NCI-H128 (cell line): ENCODE measurements at regions not wholly inside any gene's neighbourhood (a gene's known extent, or its start where the extent isn't known, plus 50 kb on each side); places are given as distances from the start of the nearest gene placed in this dataset.
A peak's percentile ranks its signal among the peaks of the same experiment; 100 is the strongest.

Experiments
- DNase-seq: peaks from one replicate; lab custom pipeline; 2025; ENCODE audit not compliant: unreplicated experiment; lab: John Stamatoyannopoulos, UW

GRCh38 chrX:39318506-39319343 is 517.5 kb downstream of the MID1IP1 start:
- no peak for DNase-seq

DNA sequence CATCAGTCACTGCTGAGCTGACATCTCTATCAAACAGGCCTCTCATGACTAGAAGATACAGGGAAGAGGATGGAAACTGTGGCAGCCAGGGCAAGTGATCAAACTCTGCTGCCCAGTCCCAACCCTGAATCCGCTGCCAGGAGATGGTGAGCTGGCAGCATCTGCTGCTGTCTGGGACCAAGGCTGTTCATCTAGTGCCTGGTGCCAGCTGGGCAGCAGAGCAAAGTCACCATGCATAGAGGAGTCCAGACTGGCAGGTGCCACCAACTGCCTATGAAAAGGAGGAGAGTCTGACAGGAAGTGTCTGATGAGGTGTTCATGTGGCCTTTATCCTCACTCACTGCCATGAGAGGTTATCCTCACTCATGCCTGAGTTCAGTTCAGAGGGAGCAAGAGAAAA is 518.9 kb downstream of the MID1IP1 start:
- DNase-seq, result no peak

- no peak for DNase-seq
These were observed 521.2 kb downstream of the MID1IP1 start for GRCh38 chrX:39322496-39322895.

DNA sequence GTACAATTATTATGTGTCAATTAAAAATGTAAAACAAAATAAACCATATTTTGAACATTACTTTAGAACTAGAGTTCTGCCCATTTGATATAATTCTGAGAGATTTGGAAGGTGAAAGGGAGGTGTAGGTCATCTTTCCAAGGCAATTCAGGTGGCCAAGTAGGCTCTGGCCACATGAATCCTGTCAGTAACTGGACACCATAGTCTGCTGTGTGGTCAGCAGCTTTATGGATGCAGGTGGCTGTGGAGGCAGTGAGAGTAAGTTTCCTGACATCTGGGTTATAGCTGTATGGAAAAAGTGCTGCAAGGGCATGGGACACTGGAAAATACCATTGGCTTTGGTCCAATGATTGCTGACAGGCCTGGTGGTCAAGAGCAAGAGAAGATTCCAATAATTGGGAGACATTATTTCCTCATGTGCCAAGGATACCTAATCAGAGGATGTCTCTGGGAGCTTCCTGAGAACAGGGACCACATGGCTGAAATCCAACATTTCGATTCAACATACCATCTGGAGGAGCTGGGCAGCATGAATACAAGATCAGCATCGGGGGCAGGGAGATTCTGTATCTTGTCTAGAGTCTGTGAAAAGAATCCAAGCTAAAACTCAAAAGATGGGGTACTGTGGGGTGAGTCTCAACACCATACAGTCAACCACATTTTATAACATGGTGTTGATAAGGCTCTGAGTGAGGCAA is 523.1 kb downstream of the MID1IP1 start:
- no peak for DNase-seq

DNA sequence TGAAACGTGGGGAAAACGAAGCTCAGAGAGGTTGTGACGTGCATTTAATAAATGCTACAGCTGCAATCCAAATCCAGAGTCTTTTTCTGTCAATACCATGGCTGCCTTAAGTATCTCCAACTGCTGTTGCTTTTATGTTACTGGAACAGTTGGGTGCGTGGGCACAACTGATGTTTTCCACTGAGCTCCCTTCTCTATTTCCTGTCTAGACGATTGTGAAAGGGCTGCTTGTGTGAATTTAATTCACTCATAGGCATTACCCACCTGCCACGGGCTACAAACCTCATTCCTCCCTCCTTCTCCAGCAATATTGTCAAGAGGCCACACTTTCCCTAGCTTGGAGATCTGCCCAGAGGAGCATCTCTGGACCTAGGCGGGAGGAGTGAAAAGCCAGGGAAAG is 526.0 kb downstream of the MID1IP1 start:
- no peak for DNase-seq

- no peak for DNase-seq
These were observed 526.4 kb downstream of the MID1IP1 start for GRCh38 chrX:39327705-39328104.

GRCh38 chrX:39328661-39329060 is 527.4 kb downstream of the MID1IP1 start:
- DNase-seq, result no peak

GRCh38 chrX:39331082-39331704 is 529.9 kb downstream of the MID1IP1 start:
- DNase-seq, result no peak

DNA sequence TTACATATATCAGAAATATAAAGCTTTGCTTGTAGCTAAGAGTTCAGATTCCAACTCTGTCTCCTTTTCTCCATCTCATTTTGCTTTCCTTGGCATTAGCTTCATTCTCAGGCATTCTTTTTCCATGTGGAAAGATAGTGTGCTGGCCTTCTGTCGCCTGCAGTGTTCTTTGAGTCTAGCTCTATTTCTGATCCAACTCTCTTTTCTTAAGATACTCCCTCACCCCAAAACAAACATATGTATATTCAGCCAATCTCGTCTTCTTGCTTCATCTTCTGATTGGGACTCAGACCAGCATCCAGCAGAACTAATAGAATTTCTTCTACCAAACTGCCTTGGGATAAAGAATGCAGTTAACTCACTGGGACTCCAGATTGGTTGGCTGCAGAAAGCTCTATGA is 532.2 kb downstream of the MID1IP1 start:
- DNase-seq, result no peak

DNA sequence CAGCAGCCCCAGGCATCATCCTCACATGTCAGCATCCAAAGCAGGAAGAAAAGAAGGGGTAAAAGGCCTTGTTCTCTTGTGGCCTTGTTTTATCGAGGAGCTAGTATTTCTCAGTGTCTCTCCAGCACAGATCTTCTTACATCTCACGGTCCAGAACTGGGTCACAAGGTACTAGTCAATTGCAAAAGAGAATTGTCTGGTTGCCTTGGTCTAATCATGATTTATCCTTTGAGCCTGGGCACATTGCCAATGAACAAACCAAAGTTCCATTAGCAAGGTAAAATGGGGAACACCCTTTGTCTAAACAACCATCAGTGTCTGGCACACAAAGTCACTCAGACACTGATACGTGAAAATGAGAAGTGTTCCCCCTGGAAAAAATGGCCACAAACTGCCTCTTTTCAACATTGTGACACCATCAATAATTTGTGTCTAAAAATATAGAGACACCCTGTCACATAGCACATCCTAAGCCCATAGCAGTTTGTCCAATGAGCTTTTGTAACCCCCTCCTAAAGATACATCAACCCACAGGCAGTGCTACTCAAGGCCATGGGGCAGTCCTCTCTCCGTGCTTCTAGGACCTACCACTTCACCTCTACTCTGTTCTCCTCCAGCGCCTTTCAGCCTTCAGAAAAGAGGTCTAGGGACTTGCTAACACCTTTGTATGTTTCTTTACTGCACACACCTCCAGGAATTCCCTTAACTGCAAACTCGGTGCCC is 534.4 kb downstream of the MID1IP1 start:
- peak; percentile 63 for DNase-seq

DNA sequence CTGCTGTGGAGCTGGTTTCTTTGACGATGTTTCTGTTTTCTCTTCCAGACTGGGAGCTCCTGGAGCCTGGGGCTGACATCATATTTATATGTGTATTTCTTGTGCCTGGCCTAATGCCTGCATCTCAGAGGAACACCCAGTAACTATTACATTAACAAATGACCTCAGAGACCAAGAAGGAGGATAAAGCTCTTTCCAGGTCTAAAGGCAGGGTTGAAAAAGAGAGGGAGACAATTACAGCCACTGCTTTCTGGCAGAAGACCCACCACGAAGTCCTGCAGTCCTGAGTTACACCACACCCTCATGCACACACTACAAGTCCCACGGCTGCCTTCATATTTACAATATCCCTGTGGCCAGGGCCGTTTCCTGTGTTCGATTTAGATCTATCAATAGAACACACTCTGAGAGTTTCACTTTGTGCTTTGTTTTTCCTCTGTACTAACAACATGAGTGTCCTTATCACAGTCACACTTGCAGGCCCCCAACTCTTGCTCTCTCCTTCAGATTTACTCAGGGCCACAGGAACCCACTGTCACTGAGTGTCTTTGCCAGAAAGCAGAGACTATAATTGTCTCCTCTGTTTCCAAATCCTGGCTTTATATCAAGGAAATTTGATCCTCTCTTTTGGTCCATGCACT is 535.5 kb downstream of the MID1IP1 start:
- DNase-seq, result no peak

GRCh38 chrX:39337451-39337850 is 536.2 kb downstream of the MID1IP1 start:
- peak; percentile 9 for DNase-seq

DNA sequence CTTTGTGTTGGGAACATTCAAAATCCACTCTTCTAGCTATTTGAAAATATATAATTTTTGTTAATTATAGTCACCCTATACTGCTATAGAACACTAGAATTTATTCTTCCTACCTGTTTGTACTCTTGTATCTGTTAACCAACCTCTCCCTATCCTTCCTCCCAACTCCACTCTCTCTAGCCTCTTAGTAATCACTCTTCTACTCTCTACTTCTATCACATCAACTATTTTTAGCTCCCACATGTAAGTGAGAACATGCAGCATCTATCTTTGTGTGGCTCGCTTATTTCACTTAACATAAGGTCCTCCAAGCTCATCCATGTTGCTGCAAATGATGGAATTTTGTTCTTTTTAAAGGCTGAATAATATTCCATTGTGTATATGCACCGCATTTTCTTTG is 537.3 kb downstream of the MID1IP1 start:
- DNase-seq, result no peak

DNA sequence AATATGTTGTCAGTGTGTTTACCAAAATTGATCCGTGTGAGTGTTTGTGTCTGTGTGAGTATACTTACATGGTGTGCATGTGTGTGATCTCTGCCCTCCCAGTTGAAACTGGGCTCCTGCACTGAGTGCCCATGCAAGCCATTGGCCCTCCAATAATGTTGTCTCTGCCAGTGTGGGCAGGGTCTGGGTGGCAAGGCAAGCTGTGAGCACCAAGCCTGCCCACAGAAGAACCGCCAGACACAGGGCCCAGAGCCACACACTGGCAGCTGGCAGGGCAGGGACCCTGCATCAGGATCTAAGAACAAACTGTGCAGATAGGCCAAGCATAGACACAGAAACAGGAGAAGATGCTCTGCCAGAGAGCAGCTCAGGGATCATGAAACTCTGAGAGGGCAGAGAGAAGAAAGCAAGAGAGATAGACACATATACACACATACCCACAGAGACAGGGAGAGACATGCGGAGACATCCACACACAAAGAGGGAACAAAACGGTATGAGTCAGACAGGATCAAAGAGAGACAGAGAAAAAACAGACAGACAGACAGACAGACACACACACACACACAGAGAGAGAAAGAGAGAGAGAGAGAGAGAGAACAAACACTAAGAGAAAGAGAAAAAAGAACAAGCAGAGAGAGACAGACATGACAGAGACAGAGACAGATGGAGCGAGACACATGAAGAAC is 555.0 kb downstream of the MID1IP1 start:
- no peak for DNase-seq

DNA sequence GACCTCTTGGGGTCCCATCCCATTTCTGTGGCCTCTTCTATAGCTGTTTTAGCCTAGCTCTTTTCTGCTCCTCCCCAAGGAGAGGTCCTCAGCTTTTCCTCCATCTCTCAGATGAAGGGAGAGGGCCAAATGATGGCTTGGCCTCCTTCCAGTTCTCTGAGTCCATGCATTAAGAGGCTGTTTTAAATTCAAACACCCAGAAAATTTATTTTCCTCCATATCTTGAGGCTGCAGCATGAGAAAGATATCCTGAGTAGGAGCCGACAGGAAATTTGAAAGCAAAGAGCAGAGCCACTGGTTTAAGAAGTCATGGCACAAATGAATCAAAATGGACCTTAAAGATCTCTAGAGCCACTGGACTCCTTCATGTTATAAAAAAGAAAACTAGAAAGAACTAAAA is 558.8 kb downstream of the MID1IP1 start:
- no peak for DNase-seq

DNA sequence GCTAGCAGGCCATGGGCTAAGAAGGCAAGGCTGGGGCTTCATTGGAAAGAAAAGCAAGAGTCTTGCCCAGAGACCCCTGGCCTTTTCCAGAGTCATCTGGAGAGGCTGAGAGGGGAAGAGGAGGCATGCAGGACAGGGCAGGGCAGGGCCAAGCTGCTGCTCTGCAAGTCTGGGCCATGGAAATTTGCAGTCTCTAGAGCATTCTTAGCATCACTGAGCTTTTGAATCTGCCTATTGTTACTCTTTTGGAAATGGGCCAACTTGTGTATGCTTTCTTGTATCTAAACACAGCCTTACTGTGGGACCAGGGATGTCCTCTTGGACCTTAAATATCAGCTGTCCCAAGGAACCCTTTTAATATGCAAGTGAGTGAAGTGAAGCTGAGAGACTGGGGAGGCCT is 560.5 kb downstream of the MID1IP1 start:
- no peak for DNase-seq

DNA sequence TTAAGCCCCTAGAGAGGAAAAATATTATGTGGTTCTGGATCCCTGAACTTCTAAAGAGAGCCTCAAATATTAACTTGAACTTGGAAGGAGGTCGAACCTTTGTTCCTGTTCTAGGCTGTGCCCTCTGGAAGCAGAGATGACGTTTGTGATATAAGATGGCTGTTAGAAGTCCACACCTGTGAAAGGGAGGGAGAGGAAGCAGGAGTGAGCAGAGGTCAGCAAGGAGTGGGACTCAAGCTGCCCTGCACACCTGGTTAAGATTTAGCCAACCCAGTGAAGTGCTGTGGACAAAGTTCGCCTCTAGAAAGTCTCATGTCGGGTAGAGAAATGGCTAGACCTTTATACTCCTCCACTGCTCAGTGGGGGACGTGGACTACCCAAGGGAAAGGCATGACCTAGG is 566.2 kb downstream of the MID1IP1 start:
- no peak for DNase-seq

GRCh38 chrX:39372115-39372514 is 570.9 kb downstream of the MID1IP1 start:
- DNase-seq, result no peak

DNA sequence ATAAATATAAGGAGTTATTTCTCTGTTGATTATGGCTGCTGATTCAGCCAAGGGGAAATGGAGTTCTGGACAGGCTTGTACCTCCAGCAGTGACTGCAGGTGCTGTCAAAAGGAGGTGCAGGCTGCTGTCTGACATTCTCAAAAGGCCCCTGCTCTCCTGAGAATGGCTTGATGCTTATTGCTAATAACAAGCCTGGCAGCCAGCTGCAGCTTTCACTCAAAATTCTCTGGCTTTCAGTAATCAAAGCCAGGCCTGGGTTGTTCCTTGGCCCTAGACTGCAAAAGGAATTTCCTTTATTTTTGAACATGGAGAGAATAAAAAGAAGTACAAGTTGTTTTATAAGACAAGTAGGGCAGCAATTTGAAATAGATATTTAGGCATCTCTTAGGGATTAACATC is 575.9 kb downstream of the MID1IP1 start:
- no peak for DNase-seq

- no peak for DNase-seq
These were observed 576.5 kb downstream of the MID1IP1 start for GRCh38 chrX:39377773-39378172.
